Stimulated activated CD4-positive, alpha-beta T cell treated with anti-CD3 and anti-CD28 coated beads, Interleukin-4, amount 100 ng/mL, for 4 hours (primary cell): ENCODE measurements at regions not wholly inside any gene's neighbourhood (a gene's known extent, or its start where the extent isn't known, plus 50 kb on each side); places are given as distances from the start of the nearest gene placed in this dataset.

ENCODE experiments used
- DNase-seq, 2 experiments: peaks; one replicate each; pipeline ENCODE4 v3.0.0-alpha.2; 2020

DNA sequence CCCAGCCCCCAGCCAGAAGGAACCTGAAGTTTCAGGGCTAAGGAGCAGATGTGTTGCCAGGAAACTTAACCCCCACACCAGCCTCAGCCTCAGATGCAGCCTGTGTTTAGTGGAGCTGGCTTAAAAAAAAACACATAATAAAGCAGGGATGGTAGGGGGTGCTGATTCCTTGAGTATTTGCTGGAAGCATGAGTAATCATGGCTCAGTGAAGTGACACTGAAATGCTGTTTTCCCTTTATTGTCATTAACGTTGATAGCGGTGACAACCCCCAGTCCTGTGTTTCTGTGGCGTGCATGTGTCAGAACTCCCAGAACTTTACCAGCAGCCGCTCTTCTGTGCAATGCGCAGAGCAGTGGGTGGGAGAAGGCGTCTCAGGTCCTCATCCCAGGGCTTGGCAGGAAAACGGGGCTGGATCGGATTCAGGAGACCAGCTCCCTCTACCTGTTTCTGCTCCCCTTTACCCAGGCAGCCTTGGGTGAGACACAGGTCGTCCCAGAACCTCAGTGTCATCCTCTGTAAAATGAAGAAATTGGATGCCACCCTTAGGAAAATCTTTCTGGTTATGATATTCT lies 1282.1 kb downstream of the TBC1D22A start:
- no peak for DNase-seq

DNA sequence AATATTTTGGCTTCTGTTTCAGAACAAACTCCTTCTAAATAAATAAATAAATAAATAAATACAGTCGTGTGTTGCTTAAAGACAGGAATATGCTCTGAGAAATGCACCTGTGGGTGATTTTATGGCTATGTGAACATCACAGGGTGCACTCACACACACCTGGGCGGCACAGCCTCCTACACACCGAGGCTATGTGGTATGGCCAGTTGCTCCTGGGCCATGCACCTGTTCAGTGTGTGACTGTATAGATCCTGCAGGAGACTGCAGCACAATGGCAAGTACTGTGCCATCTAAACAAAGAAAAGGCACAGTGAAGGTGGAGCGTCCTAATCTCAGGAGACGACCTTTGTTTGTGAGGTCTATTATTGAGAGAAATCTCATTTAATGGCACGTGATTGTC lies 1281.1 kb downstream of the TBC1D22A start:
- no peak for DNase-seq

DNA sequence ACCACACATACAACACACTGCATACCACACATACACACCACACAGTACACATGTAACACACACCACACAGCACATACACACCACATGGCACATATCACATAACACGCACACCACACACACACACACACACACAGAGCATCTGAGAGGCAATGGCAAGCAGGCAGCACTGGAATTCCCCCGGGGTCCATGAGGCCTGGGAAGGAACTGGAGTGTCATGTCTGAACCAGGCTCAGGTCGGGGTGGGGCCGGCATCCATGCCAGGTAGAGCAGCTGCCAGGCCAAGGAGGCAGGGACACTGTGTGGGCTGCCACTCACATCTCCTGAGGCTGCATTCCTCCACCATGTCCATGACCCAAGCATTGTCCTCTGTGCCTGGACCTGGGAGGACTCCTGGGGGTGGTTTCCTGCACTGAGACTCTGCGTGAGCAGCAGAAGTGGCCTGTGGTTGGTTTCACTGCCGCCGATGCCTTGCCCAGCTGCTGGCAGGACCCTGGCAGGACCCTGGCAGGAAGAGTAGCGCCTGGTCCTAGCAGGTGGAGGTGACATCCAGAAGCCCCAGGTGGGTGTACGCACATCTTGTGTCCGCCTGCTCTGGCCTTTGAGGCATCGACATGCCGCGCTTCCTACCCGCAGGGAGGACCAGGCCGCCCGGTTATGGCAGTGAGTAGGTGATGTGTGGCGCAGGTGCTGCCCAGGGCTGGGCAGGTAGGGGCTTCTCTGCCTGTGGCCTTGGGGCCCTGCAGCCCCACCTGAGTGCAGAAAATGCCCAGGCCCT lies 1280.4 kb downstream of the TBC1D22A start:
- no peak for DNase-seq

DNA sequence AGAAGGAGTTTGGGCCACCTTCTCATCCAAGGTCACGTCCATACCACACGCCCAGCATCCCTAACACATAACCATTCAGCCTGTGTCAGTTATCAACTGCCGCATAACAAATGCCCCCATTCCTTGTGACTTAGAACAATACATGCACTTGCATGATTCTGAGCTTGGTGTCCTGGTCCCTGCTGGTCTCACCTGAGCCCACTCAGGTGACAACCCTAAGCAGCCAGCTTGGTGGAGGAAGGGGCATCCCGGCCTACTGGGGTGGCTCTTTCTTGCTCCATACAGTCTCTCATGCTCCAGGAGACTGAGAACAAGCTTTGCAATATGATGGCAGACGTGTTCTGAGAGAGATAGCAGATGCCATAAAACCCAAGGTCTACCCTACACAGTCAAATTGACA lies 1276.9 kb downstream of the TBC1D22A start:
- DNase-seq: no peak

DNA sequence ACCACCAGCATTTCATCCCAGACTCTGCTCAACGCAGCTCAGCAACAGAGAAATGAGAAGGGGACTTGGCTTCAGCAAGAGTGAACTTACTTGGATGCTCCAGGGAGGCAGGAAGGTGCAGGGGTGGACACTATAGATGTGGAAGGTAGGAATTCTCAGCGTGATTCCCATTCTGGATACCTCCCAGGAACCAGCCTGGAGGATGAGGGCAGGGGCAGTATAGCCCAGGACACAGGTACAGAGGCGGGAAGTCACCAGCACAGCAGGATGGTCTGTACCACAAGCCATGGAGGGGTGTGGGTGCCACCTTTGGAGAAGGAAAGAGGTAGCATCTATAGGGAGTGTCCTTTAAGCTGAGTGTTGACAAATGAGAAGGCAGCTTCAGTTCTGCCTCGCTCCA lies 1275.2 kb downstream of the TBC1D22A start:
- DNase-seq: no peak

DNA sequence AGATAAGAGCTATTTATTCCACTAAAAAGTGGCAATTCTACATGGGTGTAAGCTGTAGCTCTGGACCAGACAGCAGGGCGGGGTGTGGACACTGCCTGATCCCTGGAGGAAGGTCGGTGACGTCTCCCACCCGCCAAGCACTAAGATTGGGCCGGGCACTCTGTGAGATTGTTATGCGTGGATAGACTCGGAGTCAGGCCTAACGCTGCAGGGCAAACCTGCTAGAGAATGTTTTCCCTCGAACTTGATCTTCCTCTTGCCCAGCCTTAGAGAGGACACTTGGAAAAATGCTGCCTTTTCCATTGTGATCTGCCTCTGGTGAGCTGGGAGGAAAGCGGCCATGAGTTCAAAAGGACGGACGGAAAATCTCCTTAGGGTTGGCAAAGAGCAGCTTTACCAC lies 1273.4 kb downstream of the TBC1D22A start:
- DNase-seq: no peak

DNA sequence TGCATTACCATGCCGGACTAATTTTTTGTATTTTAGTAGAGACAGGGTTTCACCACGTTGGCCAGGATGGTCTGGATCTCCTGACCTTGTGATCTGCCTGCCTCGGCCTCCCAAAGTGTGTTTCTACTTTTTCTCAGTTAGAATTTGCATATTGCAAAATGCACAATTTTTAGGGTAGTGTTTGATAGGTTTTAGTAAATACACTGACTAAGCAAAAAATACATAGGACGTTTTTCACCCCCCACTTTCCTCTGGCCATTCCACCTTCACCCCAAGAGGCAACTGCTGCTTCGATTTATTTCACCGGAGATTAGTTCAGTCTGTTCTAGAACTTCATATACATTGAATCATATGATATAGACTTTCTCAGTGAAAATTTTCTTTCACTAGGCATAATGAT lies 1269.1 kb downstream of the TBC1D22A start:
- DNase-seq: no peak

DNA sequence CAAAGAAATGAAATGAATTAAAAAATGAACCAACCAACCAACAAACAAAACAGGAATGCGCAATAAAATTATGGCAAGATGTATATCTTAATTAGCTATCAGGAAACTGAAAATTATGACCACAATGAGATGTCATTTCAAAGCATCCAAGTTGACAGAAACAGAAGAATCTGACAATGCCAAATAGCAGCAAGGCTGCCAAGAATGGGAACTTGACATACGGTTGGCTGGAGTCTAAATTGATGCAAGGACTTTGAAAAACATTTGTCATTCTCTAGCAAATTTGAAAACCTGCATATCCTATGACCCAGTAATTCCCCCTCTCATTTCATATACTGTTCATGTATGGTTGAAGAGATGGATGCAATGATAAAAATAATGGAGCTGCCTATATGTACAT lies 1262.6 kb downstream of the TBC1D22A start:
- no peak for DNase-seq

DNA sequence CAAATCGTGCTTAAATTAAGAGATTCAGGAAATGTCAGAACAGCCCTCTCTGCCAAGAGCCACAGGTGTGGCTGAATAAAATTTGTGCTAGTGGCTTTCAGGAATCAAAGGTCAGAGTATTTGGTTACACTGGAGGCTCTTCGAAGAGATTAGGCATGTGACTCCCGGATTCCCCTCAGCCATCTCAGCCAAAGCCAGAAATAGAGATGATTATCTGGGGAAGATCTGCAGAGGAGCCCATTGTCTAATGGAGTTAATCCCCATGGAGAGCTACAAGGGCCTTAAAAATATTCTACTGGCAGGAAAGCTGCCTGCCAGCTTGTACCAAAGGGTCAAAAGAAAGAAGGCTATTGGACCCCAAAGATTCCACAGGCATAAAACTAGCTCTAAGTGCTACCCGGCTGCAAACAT lies 1259.5 kb downstream of the TBC1D22A start:
- no peak for DNase-seq

DNA sequence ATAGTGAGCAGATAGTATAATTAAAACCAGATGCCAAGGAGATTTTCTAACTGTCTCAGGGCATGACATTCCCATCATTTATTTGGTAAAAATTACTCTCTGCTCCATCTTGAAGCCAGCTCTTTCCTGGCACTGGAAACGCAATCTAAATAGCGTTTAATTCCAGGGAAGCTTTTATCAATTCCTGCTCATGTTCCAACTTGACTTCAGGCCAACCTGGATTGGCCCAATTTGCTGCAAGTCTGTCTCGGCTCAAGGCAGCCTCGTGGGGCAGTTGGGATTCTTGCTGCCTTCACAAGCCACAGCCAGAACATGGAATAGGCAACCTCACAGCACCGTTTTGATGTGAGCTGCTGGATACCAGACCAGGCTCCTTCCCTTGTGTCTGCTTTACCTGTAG lies 1255.9 kb downstream of the TBC1D22A start:
- DNase-seq: no peak

DNA sequence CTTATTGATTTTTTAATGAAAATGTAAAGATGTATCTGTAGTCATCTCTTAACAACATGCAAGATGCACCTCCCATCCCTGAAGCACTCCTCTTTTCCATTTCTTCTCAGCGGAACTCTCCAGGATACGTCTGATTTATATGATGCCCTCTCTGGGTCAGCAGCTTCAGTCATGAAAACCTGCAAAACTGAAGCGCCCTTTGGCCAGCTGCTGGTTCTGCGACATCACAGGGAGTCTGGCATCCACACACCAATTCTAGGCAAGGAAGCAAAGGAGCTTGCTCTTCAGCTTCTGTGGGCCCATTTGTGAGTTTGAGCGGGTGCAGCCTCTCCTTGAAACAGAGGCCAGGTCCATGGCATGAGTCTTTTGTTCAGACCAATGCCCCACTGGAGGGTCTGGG lies 1253.3 kb downstream of the TBC1D22A start:
- DNase-seq: no peak

DNA sequence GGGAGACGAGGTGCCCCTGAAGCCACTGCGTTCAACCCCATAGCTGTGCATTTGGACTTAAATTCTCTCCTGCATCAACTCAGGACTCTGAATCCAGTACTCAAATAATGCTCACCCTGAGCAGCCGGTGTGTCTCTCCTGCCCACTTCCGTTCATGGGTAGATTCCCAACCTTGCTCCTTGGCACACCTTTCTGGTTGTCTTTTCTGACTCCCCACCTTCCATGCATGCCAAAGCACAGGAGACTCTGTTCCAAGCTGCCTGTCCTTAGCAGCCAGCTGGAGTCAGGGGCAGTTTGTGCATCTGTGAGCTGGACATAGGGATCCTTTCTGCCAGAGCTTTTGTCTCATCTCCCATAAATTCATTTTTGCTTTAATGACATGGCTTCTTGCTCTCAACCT lies 1242.5 kb downstream of the TBC1D22A start:
- no peak for DNase-seq

DNA sequence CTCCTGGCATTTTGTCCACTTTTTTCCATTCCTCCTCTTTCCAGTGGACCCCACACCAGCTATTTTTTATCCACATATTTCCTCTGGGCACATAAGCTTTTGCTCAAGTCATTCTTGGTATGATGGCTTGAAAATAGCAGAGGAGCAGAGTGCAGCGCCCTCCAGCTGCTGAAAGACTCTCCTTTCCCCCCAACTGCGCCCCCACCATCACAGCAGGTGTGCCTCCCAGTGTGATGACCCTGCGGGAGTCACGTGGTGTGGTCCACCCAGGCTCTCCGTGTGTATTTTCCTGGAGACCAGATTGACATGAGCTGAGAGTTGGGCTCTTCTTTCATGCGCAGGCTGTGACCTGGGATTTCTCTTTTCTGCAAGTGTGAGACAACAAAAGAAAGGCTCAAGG lies 1241.6 kb downstream of the TBC1D22A start:
- no peak for DNase-seq

DNA sequence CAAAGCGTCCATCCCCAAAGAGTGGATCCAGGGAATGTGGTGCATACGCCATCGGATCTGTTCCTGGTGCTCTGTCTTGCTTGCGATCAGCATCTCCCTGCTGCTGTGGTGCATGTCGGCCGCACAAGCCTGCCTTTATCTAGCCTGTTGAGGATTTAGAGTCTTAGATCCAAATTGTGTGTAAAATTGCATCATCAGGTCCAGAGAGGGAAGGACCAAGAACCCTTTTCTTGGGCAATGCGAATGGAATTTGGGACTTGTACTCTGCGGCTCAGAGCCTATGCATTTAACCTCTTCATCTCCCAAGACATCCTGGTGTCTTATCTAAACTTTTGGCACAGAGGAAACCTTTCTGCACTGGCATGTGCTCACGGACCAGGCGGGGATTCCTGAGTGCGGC lies 1238.7 kb downstream of the TBC1D22A start:
- DNase-seq: no peak

DNA sequence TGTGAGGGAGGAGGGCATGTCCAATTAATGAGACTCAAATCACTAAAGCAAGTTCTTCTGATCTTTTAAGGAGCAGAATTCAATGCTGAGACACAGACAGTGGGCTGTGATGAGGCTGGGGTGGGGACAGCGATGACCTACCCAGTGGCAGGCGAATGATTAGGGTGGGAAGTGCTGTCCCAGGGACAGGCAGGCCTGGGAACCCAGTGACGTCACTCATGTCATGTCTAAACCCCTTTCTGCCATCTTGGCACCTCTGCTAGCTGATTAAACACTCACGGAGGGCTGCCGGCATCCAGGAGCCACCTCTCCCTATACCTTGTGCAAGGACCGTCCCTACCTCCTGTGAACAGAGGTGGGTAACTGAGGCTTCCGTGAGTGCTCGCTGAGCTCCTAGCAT lies 1235.2 kb downstream of the TBC1D22A start:
- no peak for DNase-seq

DNA sequence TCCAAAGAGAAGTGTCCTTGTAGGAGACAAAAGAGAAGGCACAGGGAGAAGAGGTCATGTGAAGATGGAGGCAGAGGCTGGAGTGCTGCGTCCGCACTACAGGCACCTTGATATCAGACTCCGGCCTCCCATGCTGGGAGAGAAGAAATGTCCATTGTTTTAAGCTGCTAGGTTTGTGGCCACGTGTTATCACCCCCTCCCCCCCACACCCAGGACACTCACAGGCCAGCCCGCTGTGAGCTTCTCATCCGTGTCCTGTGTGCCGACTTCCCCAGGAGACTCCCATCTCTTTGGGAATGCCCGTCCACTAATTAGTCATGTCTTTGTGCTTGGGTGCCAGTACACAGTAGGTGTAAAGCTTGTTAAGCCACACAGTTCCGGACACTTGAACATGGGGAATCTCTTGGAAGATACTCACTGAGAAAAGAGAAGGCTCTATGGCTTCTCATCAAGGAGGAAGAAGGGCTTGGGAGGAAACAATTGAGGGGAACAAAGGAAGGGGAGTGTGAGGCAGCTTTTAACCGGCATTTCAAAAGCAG lies 1234.7 kb downstream of the TBC1D22A start:
- DNase-seq: no peak

DNA sequence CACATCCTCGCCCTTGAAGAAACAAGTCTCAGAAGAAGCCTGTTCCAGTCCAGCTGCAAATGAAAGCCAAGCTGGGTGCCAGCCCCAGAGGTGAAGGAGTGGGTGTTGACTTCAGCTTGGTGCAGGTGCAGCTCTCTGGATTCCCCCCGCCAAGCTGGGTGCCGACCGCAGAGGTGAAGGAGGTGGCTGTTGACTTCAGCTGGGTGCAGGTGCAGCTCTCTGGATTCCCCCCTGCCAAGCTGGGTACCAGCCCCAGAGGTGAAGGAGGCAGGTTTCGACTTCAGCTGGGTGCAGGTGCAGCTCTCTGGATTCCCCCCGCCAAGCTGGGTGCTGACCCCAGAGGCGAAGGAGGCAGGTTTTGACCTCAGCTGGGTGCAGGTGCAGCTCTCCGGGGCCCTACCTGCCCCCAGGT lies 1234.0 kb downstream of the TBC1D22A start:
- no peak for DNase-seq

DNA sequence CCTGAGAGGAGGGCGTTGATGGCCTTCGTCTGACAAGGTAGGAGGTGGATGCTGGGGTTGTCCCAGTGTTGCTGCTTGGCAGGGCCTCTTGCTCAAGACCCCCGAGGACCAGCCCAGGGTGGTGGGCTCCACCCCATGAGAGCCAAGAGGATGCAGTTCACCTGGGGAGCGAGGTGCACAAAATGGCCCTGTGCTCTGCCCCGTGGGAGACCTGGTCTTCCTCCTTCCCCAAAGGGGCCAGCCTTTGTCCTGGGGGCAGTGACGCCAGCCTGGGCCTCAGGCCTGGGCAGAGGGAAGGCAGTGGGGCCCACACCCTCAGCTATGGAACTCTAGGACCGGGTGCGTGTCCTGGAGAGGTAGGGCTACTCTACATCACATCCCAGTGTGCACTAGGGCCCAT lies 1233.3 kb downstream of the TBC1D22A start:
- DNase-seq: no peak

DNA sequence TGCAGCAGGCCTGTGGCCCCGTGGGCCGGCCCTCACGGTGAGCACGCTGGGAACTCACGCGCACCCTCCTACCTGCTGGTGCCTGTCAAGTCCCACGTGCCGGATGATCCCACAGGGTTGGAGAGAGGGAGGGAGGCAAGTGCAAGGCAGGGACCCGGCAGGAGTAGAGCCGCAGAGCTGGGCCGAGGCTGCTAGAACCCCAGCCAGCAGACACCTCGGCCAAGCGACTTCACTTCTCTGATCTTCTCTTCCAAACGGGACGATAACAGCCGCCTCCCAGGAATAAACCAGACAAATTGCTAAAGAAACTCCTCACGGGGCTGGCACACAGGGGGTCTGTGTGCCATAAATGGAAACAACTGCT lies 1232.8 kb downstream of the TBC1D22A start:
- DNase-seq: no peak

DNA sequence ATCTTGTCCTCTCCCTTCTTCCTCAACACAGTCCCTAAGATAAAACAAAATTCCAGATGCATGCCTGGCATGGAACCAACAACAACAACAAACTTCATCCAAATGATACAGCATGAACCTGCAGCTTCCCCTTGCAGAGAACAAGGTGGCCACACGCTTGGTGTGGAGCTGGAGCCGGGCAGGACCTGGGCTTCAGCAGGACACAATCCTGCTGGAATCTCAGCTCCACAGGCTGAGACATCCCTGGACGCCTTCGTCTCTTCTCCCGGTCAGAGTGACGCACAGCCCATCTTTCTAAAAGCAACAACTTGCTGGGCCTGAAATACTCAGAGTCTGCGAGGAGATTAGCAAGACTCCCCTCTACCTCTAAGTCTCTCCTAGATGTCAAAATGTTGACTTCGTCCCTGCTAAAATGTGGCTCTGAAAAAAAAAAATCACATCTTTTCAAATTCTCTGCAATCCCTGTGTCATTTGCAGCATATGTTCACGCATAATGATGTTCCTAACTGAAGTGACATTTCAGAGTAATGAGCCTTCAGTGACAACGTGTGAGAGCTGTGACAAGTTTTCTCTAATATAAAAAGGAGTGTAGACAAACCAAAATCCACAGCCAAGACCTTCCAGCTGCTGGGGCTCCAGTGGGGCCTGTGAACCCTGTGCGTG lies 1232.3 kb downstream of the TBC1D22A start:
- no peak for DNase-seq

DNA sequence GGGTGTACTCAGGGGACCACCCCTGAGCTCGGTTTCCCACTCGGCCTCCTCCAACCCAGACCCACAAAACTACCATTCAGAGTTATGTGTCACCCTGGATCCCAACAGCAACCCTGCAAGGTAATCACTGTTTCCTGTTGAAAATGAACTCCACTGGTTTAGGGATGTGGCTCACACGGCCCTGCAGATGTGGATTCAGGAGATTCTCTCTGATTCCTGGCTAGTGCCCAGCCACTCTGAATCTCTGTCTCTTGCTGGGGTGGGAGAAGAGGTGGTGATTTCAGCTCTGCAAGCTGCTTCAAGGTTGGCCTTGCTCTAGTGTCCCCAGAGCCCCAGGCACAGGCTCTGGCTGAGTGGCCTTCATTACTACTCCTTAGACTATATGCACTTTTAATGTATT lies 1231.6 kb downstream of the TBC1D22A start:
- DNase-seq: no peak

DNA sequence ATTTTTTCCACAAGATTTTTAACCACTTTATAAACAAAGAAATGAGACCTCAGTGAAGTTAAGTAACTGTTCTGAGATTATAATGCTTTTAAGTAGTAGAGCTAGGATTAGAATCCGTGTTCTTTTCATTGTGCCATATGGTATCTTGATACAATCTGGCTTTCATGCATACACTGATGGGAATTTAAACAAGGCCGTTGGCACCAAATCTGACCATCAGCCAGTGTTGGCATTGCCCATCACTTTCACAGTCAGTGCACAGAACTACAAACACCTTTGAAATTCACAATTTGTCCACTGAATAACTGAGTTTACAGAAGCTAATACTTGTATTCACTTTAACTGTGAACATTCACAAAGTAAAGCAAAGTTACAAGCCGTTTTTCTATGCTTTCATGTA lies 1228.0 kb downstream of the TBC1D22A start:
- DNase-seq: no peak

DNA sequence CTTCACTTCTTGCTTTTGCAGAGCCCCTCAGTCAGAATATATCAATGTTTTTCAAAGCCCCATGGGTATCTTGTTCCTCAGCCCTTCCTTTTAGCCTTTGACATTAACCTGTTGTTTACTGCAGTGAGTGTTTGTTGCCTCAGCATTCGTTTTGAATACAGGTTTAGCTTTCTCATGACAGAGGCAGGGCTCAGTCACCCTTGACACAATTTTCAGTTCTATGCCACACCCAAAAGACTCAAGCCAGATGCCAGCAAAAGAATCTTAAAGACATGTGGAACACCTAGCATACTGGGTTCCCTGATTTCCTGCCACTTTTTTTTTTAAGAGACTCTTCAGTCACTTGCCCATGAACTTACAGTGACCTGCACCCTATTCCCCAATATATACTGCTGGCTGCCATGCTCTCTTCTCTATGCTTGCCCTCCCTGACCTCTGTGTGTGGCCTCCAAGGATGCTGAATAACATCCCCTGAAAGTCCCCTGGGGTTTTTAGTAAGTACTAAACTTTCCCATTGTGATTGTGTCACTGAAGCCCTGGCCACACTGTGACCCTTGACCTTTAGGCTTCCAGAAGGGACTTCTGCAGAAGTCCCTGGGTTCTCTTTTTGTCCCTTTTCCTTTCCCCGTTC lies 1225.5 kb downstream of the TBC1D22A start:
- DNase-seq: no peak

DNA sequence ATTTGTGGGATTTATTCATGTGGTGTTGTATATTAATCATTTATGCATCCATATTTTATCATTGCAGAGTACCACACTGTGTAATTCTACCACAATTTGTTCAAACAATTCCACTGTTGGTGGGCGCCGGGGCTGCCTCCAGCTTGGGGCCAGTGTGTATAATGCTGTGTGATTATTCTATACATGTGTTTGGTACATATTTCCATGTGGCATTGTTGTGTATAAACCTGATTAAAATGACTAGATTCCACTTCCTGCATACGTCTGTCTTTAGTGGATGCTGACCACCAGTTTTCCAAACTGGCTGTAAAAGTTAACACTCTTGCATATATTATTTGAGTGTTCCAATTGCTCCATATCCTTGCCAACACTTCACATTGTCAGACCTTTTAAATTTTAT lies 1213.8 kb downstream of the TBC1D22A start:
- DNase-seq: no peak
